GM21423 (cell line): ENCODE measurements at regions not wholly inside any gene's neighbourhood (a gene's known extent, or its start where the extent isn't known, plus 50 kb on each side); places are given as distances from the start of the nearest gene placed in this dataset.
"Not testable (repeated sequence)": the region's sequence is repeated elsewhere in the genome, so short reads cannot be mapped to it uniquely, and the experiment has no call there.

ENCODE experiments used
- ATAC-seq: cut with Tn5 transposase; IDR thresholded peaks from one replicate; pipeline ENCODE4 v1.9.1; 2021; ENCODE audit warnings: mild to moderate bottlenecking, moderate library complexity; ENCODE audit not compliant: unreplicated experiment

- no peak for ATAC-seq
These were observed 438.6 kb upstream of the NOX3 start for GRCh38 chr6:155894262-155894661.

GRCh38 chr6:155890409-155890808, 434.8 kb upstream of the NOX3 start:
- ATAC-seq: no peak

- no peak for ATAC-seq
These were observed 433.8 kb upstream of the NOX3 start for GRCh38 chr6:155889410-155889809.

- ATAC-seq: no peak
These were observed 431.8 kb upstream of the NOX3 start for GRCh38 chr6:155887421-155887820.

- no peak for ATAC-seq
These were observed 428.1 kb upstream of the NOX3 start for GRCh38 chr6:155883741-155884140.

- ATAC-seq: no peak
These were observed 427.7 kb upstream of the NOX3 start for GRCh38 chr6:155883334-155883731.

GRCh38 chr6:155882527-155883333, 427.1 kb upstream of the NOX3 start:
- ATAC-seq: peak; percentile 89

GRCh38 chr6:155881826-155882526, 426.3 kb upstream of the NOX3 start:
- ATAC-seq: peak; percentile 36

GRCh38 chr6:155880900-155881299, 425.3 kb upstream of the NOX3 start:
- ATAC-seq: no peak

- peak; percentile 83 for ATAC-seq
These were observed 417.3 kb upstream of the NOX3 start for GRCh38 chr6:155872961-155873360.

- ATAC-seq: no peak
These were observed 412.0 kb upstream of the NOX3 start for GRCh38 chr6:155867682-155868081.

GRCh38 chr6:155866676-155867390, 411.2 kb upstream of the NOX3 start:
- not testable (repeated sequence) for ATAC-seq

GRCh38 chr6:155861821-155862220, 406.2 kb upstream of the NOX3 start:
- ATAC-seq: no peak

- ATAC-seq: not testable (repeated sequence)
These were observed 403.3 kb upstream of the NOX3 start for GRCh38 chr6:155858906-155859305.

GRCh38 chr6:155854787-155855186, 399.1 kb upstream of the NOX3 start:
- ATAC-seq: no peak

GRCh38 chr6:155853011-155853410, 397.4 kb upstream of the NOX3 start:
- ATAC-seq: no peak

- no peak for ATAC-seq
These were observed 394.8 kb upstream of the NOX3 start for GRCh38 chr6:155850408-155850841.

- ATAC-seq: no peak
These were observed 392.1 kb upstream of the NOX3 start for GRCh38 chr6:155847711-155848110.

GRCh38 chr6:155837474-155837873, 381.8 kb upstream of the NOX3 start:
- ATAC-seq: no peak

- ATAC-seq: no peak
These were observed 377.0 kb upstream of the NOX3 start for GRCh38 chr6:155832596-155832995.

GRCh38 chr6:155830531-155830930, 374.9 kb upstream of the NOX3 start:
- no peak for ATAC-seq

GRCh38 chr6:155829646-155830045, 374.0 kb upstream of the NOX3 start:
- ATAC-seq: no peak
